ENCODE measurements at regions not wholly inside any gene's neighbourhood (a gene's known extent, or its start where the extent isn't known, plus 50 kb on each side); places are given as distances from the start of the nearest gene placed in this dataset.

DNA sequence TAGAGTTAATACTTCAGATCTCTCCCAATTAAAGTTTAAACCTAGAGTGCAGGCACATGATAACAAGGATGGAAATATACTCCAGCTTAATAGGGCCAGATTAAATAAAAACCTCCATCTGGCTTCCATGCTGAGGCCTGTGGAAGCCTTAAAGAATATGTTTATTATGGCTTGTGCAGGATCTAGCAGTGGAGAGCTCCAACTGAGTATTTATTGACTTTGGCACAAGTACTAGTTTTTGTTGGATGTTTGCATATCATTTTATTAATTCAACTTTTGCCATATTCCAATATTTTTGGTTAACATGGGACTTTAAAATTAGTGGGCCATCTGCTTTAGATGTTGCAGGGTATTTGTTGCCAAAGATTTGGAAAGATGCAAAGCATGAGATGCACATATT is 860.4 kb upstream of the SOX11 start:
- Histone ChIP-seq H3K27ac (no peak overlapping the region), H3K9me3 (ENCODE audit: severe bottlenecking) (no peaks in the 10 kb centered on the region), H3K27me3 (ENCODE audit: insufficient read depth, low read depth, severe bottlenecking) (no peaks in the 10 kb centered on the region), H3K4me3 (ENCODE audit: low read depth, low read length) (no peak overlapping the region), H3K36me3 (no peaks in the 10 kb centered on the region)
- TF ChIP-seq, protein P1, sequence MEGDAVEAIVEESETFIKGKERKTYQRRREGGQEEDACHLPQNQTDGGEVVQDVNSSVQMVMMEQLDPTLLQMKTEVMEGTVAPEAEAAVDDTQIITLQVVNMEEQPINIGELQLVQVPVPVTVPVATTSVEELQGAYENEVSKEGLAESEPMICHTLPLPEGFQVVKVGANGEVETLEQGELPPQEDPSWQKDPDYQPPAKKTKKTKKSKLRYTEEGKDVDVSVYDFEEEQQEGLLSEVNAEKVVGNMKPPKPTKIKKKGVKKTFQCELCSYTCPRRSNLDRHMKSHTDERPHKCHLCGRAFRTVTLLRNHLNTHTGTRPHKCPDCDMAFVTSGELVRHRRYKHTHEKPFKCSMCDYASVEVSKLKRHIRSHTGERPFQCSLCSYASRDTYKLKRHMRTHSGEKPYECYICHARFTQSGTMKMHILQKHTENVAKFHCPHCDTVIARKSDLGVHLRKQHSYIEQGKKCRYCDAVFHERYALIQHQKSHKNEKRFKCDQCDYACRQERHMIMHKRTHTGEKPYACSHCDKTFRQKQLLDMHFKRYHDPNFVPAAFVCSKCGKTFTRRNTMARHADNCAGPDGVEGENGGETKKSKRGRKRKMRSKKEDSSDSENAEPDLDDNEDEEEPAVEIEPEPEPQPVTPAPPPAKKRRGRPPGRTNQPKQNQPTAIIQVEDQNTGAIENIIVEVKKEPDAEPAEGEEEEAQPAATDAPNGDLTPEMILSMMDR (IDR thresholded peaks at IDR 0.05; ENCODE audit: low read depth, low read length): no peak
- DNase-seq: no peak

DNA sequence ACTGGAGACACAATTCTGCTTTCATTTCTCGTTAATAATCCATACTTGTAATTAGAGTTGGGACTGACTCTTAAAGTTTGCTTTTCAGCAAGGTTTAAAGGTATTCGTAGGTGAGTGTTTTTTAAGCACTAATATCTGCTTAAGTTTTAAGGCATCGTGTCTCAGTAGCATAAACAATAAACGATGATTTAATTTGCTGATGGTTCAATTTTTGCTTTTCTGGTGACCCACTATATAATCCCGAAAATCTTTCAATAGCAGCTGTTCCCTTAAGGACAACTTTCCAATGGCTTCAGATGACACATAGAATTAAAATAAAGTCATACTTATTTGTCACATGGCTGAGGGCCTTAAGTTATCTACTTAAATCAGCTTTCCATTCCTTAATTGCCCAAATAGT is 859.5 kb upstream of the SOX11 start:
- TF ChIP-seq, protein P1 (IDR thresholded peaks at IDR 0.05; ENCODE audit: low read depth, low read length): no peak
- Histone ChIP-seq H3K27ac (no peak overlapping the region), H3K36me3 (no peaks in the 10 kb centered on the region), H3K27me3 (ENCODE audit: insufficient read depth, low read depth, severe bottlenecking) (no peaks in the 10 kb centered on the region), H3K9me3 (ENCODE audit: severe bottlenecking) (no peaks in the 10 kb centered on the region), H3K4me3 (ENCODE audit: low read depth, low read length) (no peak overlapping the region)
- DNase-seq: no peak

DNA sequence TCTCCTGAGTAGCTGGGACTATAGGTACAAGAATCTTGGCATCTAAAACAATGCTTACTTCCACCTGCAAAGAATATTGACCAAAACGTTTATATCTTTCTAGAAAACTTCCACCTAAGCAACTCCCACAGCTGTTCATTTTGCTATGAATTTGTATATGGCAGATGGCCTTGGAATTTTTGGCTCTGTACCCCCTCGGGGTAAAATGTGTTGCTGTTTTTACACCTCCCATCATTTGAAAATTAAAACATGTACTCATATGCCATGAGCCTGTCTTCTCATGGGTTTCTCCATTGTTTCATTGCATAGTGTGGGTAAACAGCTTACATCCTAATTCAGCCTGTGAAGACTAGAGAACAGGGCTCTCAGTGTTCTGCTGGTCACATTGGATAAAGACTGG is 853.6 kb upstream of the SOX11 start:
- TF ChIP-seq, protein P1 (IDR thresholded peaks at IDR 0.05; ENCODE audit: low read depth, low read length): no peak
- H3K4me3 ChIP-seq (ENCODE audit: low read depth, low read length): no peak overlapping the region
- H3K27me3 ChIP-seq (ENCODE audit: insufficient read depth, low read depth, severe bottlenecking): no peaks in the 10 kb centered on the region
- no peak overlapping the region for H3K27ac ChIP-seq
- no peaks in the 10 kb centered on the region for H3K36me3 ChIP-seq
- H3K9me3 ChIP-seq (ENCODE audit: severe bottlenecking): no peaks in the 10 kb centered on the region
- DNase-seq: no peak

DNA sequence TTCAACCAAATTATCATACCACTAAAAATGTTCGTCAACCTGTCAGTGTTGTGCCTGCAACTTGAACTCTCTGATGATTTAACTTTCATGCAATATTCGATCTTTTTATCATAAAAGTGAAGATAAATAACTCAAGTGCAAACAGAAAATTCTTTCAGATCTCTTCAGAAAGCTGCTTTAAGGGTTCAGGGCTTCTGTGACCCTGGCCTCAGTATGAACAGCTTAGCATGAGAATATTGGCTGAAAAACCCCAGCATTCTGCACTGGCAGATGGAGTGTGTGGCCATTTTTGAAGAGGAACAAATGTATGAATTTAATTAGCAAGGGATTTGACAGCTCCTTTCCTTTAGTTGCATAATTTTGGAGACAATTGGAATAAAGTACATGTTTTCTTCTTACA is 851.4 kb upstream of the SOX11 start:
- Histone ChIP-seq H3K27me3 (ENCODE audit: insufficient read depth, low read depth, severe bottlenecking) (no peaks in the 10 kb centered on the region), H3K27ac (no peak overlapping the region), H3K36me3 (no peaks in the 10 kb centered on the region), H3K9me3 (ENCODE audit: severe bottlenecking) (no peaks in the 10 kb centered on the region), H3K4me3 (ENCODE audit: low read depth, low read length) (no peak overlapping the region)
- TF ChIP-seq, protein P1 (IDR thresholded peaks at IDR 0.05; ENCODE audit: low read depth, low read length): no peak
- no peak for DNase-seq

DNA sequence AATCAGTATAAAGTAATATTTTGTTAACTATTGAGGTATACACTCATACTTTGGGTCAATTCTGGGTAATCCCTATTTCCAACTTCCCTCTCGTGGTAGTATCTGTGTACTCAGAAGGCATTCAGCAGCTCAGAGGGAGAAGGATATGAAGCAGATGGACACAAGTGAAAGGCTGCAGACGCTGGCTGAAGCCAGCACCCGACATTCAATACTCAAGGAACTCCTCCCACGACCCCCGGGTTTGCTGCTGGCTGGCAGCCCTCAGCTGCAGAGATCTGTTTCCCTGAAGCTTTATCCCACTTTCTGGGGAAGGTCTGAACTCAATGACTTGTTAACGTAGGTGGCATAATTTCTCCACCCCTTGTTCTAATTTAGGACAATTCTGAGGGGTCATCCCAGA is 847.3 kb upstream of the SOX11 start:
- DNase-seq: no peak
- Histone ChIP-seq H3K27ac (no peak overlapping the region), H3K4me3 (ENCODE audit: low read depth, low read length) (no peak overlapping the region), H3K36me3 (no peaks in the 10 kb centered on the region), H3K9me3 (ENCODE audit: severe bottlenecking) (no peaks in the 10 kb centered on the region), H3K27me3 (ENCODE audit: insufficient read depth, low read depth, severe bottlenecking) (no peaks in the 10 kb centered on the region)
- TF ChIP-seq, protein P1 (IDR thresholded peaks at IDR 0.05; ENCODE audit: low read depth, low read length): no peak

DNA sequence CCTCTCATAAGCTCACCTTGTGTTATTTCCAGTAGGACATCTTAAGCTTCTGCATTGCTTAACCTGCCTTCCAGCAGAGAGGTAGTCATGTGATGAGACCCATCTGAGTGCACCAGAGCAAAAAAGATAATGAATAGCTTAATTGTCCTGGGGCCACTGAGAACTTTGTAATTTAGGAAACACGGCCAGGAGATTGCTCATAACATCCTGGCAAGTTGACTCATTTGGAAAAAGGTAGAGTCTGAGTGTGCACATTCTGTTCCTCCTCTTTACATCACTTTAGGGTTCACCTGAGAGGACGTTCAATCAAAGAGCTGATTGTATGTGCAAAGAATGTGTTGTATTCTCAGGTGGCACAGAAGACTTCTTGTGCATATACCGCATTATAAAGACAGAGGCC is 830.2 kb upstream of the SOX11 start:
- H3K36me3 ChIP-seq: no peaks in the 10 kb centered on the region
- H3K4me3 ChIP-seq (ENCODE audit: low read depth, low read length): no peak overlapping the region
- TF ChIP-seq, protein P1 (IDR thresholded peaks at IDR 0.05; ENCODE audit: low read depth, low read length): no peak
- no peaks in the 10 kb centered on the region for H3K9me3 ChIP-seq (ENCODE audit: severe bottlenecking)
- H3K27ac ChIP-seq: no peak overlapping the region
- DNase-seq: no peak
- no peaks in the 10 kb centered on the region for H3K27me3 ChIP-seq (ENCODE audit: insufficient read depth, low read depth, severe bottlenecking)

Data from WERI-Rb-1 (cell line).